HG03095 (cell line): ENCODE measurements at regions not wholly inside any gene's neighbourhood (a gene's known extent, or its start where the extent isn't known, plus 50 kb on each side); places are given as distances from the start of the nearest gene placed in this dataset.
"Not testable (repeated sequence)": the region's sequence is repeated elsewhere in the genome, so short reads cannot be mapped to it uniquely, and the experiment has no call there.

Experiments used
- ATAC-seq: cut with Tn5 transposase; IDR thresholded peaks from one replicate; pipeline ENCODE4 v1.9.1; 2021; ENCODE audit warnings: moderate library complexity; ENCODE audit not compliant: unreplicated experiment

DNA sequence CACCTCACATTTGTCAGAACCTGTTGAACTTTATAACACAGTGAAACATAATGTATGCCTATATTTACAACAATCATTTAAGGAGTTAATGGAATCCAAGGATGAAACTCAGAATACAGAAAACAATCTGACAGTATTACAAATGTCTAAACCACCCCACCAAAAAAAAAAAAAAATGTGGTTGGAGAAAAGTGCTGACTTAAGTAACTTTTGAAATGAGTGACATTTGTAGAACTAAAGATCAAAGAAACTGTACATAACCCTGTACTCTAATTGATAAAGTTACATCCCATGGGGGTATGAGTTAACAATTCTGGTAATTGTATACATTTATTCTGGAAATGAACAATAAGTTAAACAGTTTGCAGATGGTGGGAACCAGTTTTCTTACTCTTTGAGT lies 372.1 kb upstream of the TMEFF2 start:
- no peak for ATAC-seq

- no peak for ATAC-seq
Observed at GRCh38 chr2:192560326-192560725, 365.6 kb upstream of the TMEFF2 start.

DNA sequence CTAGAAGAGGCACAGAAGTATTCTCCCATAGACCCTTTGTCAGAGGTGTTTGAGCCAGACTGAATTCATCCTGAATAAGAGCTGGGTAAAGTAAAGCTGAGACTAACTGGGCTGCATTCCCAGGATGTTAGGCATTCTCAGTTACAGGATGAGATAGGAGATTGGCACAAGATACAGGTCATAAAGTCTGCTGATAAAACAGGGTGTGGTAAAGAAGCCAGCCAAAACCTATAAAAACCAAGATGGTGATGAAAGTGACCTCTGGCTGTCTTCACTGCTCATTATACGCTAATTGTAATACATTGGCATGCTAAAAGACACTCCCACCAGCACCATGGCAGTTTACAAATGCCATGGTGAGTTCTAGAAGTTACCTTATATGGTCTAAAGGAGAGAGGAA lies 364.9 kb upstream of the TMEFF2 start:
- no peak for ATAC-seq

GRCh38 chr2:192558637-192559036 lies 363.9 kb upstream of the TMEFF2 start:
- no peak for ATAC-seq

- no peak for ATAC-seq
Observed at GRCh38 chr2:192555740-192556139, 361.0 kb upstream of the TMEFF2 start.

GRCh38 chr2:192551760-192552159 lies 357.0 kb upstream of the TMEFF2 start:
- ATAC-seq: no peak

- no peak for ATAC-seq
Observed at GRCh38 chr2:192546565-192546964, 351.8 kb upstream of the TMEFF2 start.

DNA sequence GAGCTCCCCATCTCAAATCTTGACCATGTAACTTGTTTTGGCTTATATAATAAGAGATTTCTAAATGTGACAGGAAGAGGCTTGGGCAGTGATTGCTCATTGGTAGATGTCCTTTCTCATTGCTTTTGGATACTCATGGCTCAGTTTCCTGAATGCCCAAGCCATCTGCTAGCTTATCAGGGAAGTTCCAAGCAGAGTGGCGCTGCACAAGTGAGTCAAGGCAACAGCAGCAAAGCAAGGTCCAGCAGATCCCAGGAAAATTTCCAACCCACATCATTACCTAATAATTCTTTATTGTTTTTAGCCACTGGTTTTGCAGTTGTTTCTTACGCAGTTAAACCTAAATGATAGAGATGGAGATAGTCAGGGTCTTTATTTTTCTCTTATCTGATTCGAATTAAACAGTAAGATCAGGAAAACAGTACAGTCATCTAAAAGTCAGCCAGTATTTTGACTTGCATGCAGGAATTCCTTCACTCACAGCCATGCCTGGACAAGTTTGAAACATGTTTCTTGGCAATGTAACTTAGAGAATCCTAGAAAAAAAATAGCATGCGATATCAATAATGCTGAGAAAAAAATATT lies 349.7 kb upstream of the TMEFF2 start:
- no peak for ATAC-seq

- ATAC-seq: not testable (repeated sequence)
Observed at GRCh38 chr2:192542148-192543066, 347.7 kb upstream of the TMEFF2 start.

GRCh38 chr2:192539306-192539705 lies 344.6 kb upstream of the TMEFF2 start:
- no peak for ATAC-seq

DNA sequence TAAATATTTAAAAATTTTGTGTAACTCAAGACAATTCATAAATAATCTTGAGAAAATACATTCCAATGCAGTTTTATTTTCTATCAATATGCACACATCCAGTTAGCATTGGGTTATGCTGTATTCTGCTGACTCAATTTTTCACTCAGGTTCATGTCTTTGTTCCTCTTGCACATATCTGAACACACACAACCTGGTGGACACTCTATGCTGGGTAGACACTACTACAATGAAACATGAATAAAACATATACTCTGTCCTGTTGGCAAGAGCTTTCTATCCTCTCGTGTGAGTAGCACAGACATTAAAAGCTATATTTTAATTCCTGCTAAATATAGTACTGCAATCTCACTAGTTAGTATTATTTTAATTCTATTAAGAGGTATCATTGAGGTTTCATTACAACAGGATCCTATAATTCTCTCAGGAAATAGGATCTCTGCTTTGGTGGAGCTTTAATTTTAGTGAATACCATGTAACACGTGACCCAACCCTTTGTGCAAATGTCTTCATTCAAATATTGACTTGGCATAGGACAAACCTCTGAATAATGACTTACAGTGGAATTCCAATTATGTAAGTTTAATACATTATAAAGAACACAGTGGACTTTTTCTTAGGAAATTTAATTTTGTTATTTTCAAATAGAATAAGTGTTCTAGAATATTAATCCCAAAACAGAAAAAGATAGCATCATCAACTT lies 342.3 kb upstream of the TMEFF2 start:
- ATAC-seq: no peak

GRCh38 chr2:192535956-192536921 lies 341.5 kb upstream of the TMEFF2 start:
- no peak for ATAC-seq

DNA sequence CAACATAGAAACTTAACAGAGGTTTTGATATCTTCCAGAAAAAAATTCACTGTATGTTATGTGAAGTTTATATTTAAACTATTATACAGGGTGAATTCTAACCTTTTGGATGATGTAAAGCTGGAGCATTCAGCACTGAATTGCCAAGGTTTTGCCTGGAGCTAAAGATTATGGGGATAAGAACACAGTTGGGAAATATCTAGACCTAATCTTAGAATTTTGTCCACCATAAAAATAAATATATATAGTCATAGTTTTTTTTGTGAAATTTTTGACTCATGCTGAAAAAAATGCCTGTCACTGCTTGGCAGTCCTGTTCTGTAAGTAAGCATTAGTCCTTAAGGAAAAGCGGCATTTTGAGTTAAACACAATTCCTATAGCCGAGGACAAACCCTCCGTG lies 339.3 kb upstream of the TMEFF2 start:
- ATAC-seq: no peak

DNA sequence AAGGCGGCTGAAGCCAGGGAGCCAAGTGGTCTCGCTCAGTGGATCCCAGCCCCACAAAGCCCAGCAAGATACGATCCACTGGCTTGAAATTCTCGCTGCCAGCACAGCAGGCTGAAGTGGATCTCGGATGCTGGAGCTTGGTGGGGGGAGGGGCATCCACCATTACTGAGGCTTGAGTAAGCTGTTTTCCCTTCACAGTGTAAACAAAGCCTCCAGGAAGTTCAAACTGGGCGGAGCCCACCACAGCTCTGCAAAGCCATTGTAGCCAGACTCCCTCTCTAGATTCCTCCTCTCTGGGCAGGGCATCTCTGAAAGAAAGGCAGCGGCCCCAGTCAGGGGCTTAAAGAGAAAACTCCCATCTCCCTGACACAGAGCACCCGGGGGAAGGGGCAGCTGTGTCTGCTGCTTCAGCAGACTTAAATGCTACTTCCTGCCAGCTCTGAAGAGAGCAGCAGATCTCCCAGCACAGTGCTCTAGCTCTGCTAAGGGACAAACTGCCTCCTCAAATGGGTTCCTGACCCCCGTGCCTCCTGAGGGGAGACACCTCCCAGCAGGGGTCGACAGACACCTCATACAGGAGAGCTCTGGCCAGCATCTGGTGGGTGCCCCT lies 330.0 kb upstream of the TMEFF2 start:
- not testable (repeated sequence) for ATAC-seq

DNA sequence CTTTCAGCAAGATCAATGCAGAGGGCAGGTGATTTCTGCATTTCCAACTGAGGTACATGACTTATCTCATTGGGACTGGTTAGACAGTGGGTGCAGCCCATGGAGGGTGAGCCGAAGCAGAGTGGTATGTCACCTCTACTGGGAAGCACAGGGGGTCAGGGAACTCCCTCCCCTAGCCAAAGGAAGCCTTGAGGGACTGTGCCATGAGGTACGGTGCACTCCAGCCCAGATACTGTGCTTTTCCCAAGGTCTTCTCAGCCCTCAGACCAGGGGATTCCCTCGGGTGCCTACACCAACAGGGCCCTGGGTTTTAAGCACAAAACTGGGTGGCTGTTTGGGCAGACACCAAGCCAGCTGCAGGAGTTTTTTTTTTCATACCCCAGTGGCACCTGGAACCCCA lies 329.5 kb upstream of the TMEFF2 start:
- ATAC-seq: not testable (repeated sequence)

DNA sequence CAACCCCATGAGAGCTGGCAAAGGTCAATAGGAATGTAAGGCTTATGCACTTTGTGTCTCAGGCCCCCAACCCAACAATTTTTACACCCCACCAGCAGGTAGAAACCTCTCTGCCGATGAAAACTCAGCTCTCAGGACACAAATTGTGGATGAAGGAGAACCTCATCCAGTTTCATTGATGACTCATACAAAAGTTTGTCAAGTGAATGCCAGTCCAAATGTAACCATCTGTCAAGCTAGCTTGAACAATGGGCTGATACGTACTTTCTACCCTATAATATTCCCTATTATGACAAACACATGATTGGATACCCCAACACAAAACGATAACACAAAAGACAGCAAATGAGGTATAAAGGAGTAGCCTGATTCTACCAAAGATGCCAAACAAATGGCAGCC lies 321.2 kb upstream of the TMEFF2 start:
- ATAC-seq: no peak

- no peak for ATAC-seq
Observed at GRCh38 chr2:192513575-192513974, 318.8 kb upstream of the TMEFF2 start.

- ATAC-seq: not testable (repeated sequence)
Observed at GRCh38 chr2:192507836-192508450, 313.2 kb upstream of the TMEFF2 start.

DNA sequence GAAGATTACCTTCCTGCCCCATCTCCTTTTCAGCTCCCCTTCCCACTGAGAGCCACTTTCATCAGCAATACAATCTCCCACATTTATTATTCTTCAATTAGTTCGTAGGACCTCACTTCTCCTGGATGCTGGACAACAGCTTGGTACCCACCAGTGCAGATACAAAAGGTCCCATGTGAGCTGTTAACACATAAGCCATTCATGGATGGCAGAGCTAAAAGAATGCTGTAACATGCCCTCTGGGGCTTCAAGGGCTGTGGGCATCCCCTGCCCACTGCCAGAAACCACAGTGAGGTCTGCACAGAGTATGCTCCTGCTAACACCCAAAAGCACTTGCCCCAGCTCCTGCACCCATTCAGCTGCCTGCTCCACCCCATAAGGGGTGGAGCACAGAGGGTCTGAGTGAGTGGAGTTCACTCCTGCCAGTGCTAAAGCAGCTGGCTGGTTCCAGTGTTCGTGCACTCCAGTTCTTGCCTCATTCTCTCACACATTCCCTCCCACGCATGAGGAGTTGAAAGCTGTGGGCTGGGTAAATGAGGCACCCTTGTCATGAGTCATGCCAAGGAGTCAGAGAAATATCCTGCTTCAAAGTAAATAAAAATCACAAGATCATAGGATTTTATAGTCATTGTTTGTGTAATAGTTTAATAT lies 305.9 kb upstream of the TMEFF2 start:
- ATAC-seq: peak; percentile 76
